H9 (cell line): ENCODE measurements at regions not wholly inside any gene's neighbourhood (a gene's known extent, or its start where the extent isn't known, plus 50 kb on each side); places are given as distances from the start of the nearest gene placed in this dataset.

Experiments
- DNase-seq: peaks from one replicate; pipeline ENCODE4 v3.0.0-alpha.2; 2017
- H2AFZ ChIP-seq: one replicate; pipeline ENCODE4 v1.6.1; 2013; ENCODE audit warnings: mild to moderate bottlenecking, low read length, control low read depth, moderate library complexity
- H2AK5ac ChIP-seq: 2 replicates; pipeline ENCODE4 v1.6.1; 2013; ENCODE audit warnings: low read length, control low read depth, mixed read lengths; ENCODE audit not compliant: insufficient read length
- H2BK120ac ChIP-seq: one replicate; pipeline ENCODE4 v1.6.1; 2013; ENCODE audit warnings: low read depth, mild to moderate bottlenecking, low read length, control low read depth, inconsistent platforms; ENCODE audit not compliant: poor library complexity, severe bottlenecking
- H2BK12ac ChIP-seq: 2 replicates; pipeline ENCODE4 v1.6.1; 2013; ENCODE audit warnings: low read length, control low read depth, mixed read lengths, low read depth; ENCODE audit not compliant: insufficient read length
- H2BK15ac ChIP-seq: 2 replicates; pipeline ENCODE4 v1.6.1; 2013; ENCODE audit warnings: low read depth, low read length, control low read depth
- H2BK20ac ChIP-seq: one replicate; pipeline ENCODE4 v1.6.1; 2013; ENCODE audit warnings: low read depth, mild to moderate bottlenecking, low read length, control low read depth, inconsistent platforms; ENCODE audit not compliant: poor library complexity, severe bottlenecking
- H2BK5ac ChIP-seq: 2 replicates; pipeline ENCODE4 v1.6.1; 2013; ENCODE audit warnings: low read length, control low read depth, mixed read lengths; ENCODE audit not compliant: insufficient read length
- H3K14ac ChIP-seq: 2 replicates; pipeline ENCODE4 v1.6.1; 2013; ENCODE audit warnings: low read length, control low read depth; ENCODE audit not compliant: insufficient read depth
- H3K18ac ChIP-seq: 2 replicates; pipeline ENCODE4 v1.6.1; 2013; ENCODE audit warnings: low read depth, mild to moderate bottlenecking, mixed read lengths, low read length, control low read depth; ENCODE audit not compliant: insufficient read length
- H3K23ac ChIP-seq: 2 replicates; pipeline ENCODE4 v1.6.1; 2013; ENCODE audit warnings: low read length, control low read depth, mixed read lengths, low read depth; ENCODE audit not compliant: insufficient read length
- H3K23me2 ChIP-seq: 2 replicates; pipeline ENCODE4 v1.6.1; 2013; ENCODE audit warnings: low read depth, mild to moderate bottlenecking, mixed read lengths, low read length, control low read depth; ENCODE audit not compliant: insufficient read length, poor library complexity, severe bottlenecking
- H3K27ac ChIP-seq: 2 replicates; pipeline ENCODE4 v1.5.1; 2013; ENCODE audit warnings: low read length, control low read depth, mixed read lengths, low read depth; ENCODE audit not compliant: insufficient read length
- H3K27me3 ChIP-seq: 2 replicates; pipeline ENCODE4 v1.6.1; 2013; ENCODE audit warnings: low read length, control low read depth, inconsistent platforms; ENCODE audit not compliant: insufficient read depth
- H3K4ac ChIP-seq: 2 replicates; pipeline ENCODE4 v1.6.1; 2013; ENCODE audit warnings: low read depth, mild to moderate bottlenecking, control low read depth, inconsistent platforms, low read length, moderate library complexity
- H3K4me1 ChIP-seq: 2 replicates; pipeline ENCODE4 v1.6.1; 2013; ENCODE audit warnings: low read length, control low read depth, inconsistent platforms; ENCODE audit not compliant: insufficient read depth
- H3K4me2 ChIP-seq: 2 replicates; pipeline ENCODE4 v1.6.1; 2013; ENCODE audit warnings: low read length, control low read depth, mixed read lengths; ENCODE audit not compliant: insufficient read length, insufficient read depth
- H3K56ac ChIP-seq: 2 replicates; pipeline ENCODE4 v1.6.1; 2013; ENCODE audit warnings: low read depth, mild to moderate bottlenecking, mixed read lengths, low read length, control low read depth; ENCODE audit not compliant: insufficient read length
- H3K79me1 ChIP-seq: 2 replicates; pipeline ENCODE4 v1.6.1; 2013; ENCODE audit warnings: low read depth, mild to moderate bottlenecking, moderate library complexity, low read length, control low read depth, inconsistent platforms; ENCODE audit not compliant: insufficient read depth, poor library complexity, severe bottlenecking
- H3K79me2 ChIP-seq: 2 replicates; pipeline ENCODE4 v1.6.1; 2013; ENCODE audit warnings: low read length, control low read depth, inconsistent platforms; ENCODE audit not compliant: insufficient read depth
- H3K9ac ChIP-seq: 2 replicates; pipeline ENCODE4 v1.6.1; 2013; ENCODE audit warnings: low read length, control low read depth, mixed read lengths; ENCODE audit not compliant: insufficient read length; ENCODE audit errors: extremely low read depth
- H3K9me3 ChIP-seq: one replicate; pipeline ENCODE4 v1.6.1; 2013; ENCODE audit warnings: low read depth, low read length, inconsistent platforms; ENCODE audit not compliant: control insufficient read depth
- H3T11ph ChIP-seq: one replicate; pipeline ENCODE4 v1.6.1; 2013; ENCODE audit warnings: mild to moderate bottlenecking, low read length, control low read depth, inconsistent platforms
- H4K20me1 ChIP-seq: one replicate; pipeline ENCODE4 v1.6.1; 2013; ENCODE audit not compliant: control insufficient read depth, insufficient read length, insufficient read depth
- H4K5ac ChIP-seq: 2 replicates; pipeline ENCODE4 v1.6.1; 2013; ENCODE audit warnings: low read depth, mild to moderate bottlenecking, mixed read lengths, low read length, control low read depth; ENCODE audit not compliant: insufficient read length
- H4K8ac ChIP-seq: replicated peaks from 2 replicates; pipeline ENCODE4 v1.6.1; 2013; ENCODE audit warnings: low read length, control low read depth, mixed read lengths, low read depth; ENCODE audit not compliant: insufficient read length
- H4K91ac ChIP-seq: 2 replicates; pipeline ENCODE4 v1.6.1; 2013; ENCODE audit warnings: low read depth, mild to moderate bottlenecking, moderate library complexity, mixed read lengths, low read length, control low read depth; ENCODE audit not compliant: insufficient read length
- H3K27ac Mint-ChIP-seq, 3 experiments: 2 replicates in 2 of 3; 3 replicates in 1 of 3; pipeline ENCODE4 v1.8.0; 2020 to 2021; ENCODE audit warnings: mixed read lengths in 3 of 3, mild to moderate bottlenecking in 1 of 3, moderate library complexity in 1 of 3
- H3K27me3 Mint-ChIP-seq: 2 replicates; pipeline ENCODE4 v1.8.0; 2021; ENCODE audit warnings: low read depth, mild to moderate bottlenecking, moderate library complexity, mixed read lengths
- H3K36me3 Mint-ChIP-seq, 3 experiments: 2 replicates in 2 of 3; 3 replicates in 1 of 3; pipeline ENCODE4 v1.8.0; 2020 to 2021; ENCODE audit warnings: low read depth in 3 of 3, mixed read lengths in 3 of 3; ENCODE audit not compliant: insufficient read depth in 1 of 3
- H3K4me1 Mint-ChIP-seq, 2 experiments: 2 replicates each; pipeline ENCODE4 v1.8.0; 2020; ENCODE audit warnings: mixed read lengths in 2 of 2
- H3K4me3 Mint-ChIP-seq, 2 experiments: 2 replicates in 1 of 2; 3 replicates in 1 of 2; pipeline ENCODE4 v1.8.0; 2020 to 2021; ENCODE audit warnings: mild to moderate bottlenecking in 2 of 2, mixed read lengths in 2 of 2, moderate library complexity in 1 of 2
- H3K9me3 Mint-ChIP-seq, 2 experiments: 2 replicates in 1 of 2; 3 replicates in 1 of 2; pipeline ENCODE4 v1.8.0; 2020; ENCODE audit warnings: mild to moderate bottlenecking in 2 of 2, mixed read lengths in 2 of 2, moderate library complexity in 1 of 2
- WGBS: extraction: QIAGEN DNeasy Blood & Tissue Kit; methylation state at CpG from one replicate; pipeline ENCODE4 v1.1.7; 2013; ENCODE audit warnings: missing lambda C conversion rate, low lambda C conversion rate, mixed read lengths; ENCODE audit not compliant: insufficient read length; ENCODE audit errors: extremely low coverage; 5-methylcytosine and 5-hydroxymethylcytosine counted together
- TF ChIP-seq, protein P1 (sequence below): fragments of 200-600 bp; sonication (generic); conservative IDR thresholded peaks from 3 replicates; pipeline ENCODE4 v1.8.0; 2021; ENCODE audit warnings: antibody characterized with exemption, mild to moderate bottlenecking

- Histone ChIP-seq H3K56ac (no peak overlapping the region), H3K4me2 (no peak overlapping the region), H3K79me1 (no peaks in the 10 kb centered on the region), H4K5ac (no peak overlapping the region), H2BK20ac (no peak overlapping the region), H4K91ac (no peak overlapping the region), H3K9me3 (no peaks in the 10 kb centered on the region), H2BK15ac (no peak overlapping the region), H3K18ac (no peak overlapping the region), H2BK12ac (no peak overlapping the region), H4K20me1 (no peaks in the 10 kb centered on the region), H3K79me2 (no peaks in the 10 kb centered on the region), H3T11ph (no peak overlapping the region), H3K23ac (no peak overlapping the region), H2AFZ (no peak overlapping the region), H2AK5ac (no peak overlapping the region), H3K4ac (no peak overlapping the region), H3K14ac (no peak overlapping the region), H3K4me1 (peaks cover 3% of the 10 kb centered on the region; the same call in 1 of the 2 replicates), H4K8ac (no peak overlapping the region), H3K9ac (no peak overlapping the region), H3K27me3 (no peaks in the 10 kb centered on the region), H2BK5ac (no peak overlapping the region), H3K27ac (no peak overlapping the region), H3K23me2 (no peaks in the 10 kb centered on the region), H2BK120ac (no peak overlapping the region)
- no peak for DNase-seq
- no CpG with 5 or more reads among the region's 7 CpGs for WGBS
- H3K27me3 Mint-ChIP-seq: peaks cover 10% of the 10 kb centered on the region
- no peaks in the 10 kb centered on the region; a peak in 2 of 5 replicates for H3K9me3 Mint-ChIP-seq
- TF ChIP-seq, protein P1, sequence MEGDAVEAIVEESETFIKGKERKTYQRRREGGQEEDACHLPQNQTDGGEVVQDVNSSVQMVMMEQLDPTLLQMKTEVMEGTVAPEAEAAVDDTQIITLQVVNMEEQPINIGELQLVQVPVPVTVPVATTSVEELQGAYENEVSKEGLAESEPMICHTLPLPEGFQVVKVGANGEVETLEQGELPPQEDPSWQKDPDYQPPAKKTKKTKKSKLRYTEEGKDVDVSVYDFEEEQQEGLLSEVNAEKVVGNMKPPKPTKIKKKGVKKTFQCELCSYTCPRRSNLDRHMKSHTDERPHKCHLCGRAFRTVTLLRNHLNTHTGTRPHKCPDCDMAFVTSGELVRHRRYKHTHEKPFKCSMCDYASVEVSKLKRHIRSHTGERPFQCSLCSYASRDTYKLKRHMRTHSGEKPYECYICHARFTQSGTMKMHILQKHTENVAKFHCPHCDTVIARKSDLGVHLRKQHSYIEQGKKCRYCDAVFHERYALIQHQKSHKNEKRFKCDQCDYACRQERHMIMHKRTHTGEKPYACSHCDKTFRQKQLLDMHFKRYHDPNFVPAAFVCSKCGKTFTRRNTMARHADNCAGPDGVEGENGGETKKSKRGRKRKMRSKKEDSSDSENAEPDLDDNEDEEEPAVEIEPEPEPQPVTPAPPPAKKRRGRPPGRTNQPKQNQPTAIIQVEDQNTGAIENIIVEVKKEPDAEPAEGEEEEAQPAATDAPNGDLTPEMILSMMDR: no peak
- peaks cover 22 to 43% of the 10 kb centered on the region in 2 experiments for H3K4me1 Mint-ChIP-seq
- H3K36me3 Mint-ChIP-seq: no peaks in the 10 kb centered on the region
- H3K4me3 Mint-ChIP-seq: no peak overlapping the region
- H3K27ac Mint-ChIP-seq: no peak overlapping the region
Measured at GRCh38 chr9:93865245-93865644, 89.9 kb downstream of the BARX1 start.
